ENCODE measurements at regions not wholly inside any gene's neighbourhood (a gene's known extent, or its start where the extent isn't known, plus 50 kb on each side); places are given as distances from the start of the nearest gene placed in this dataset.

DNA sequence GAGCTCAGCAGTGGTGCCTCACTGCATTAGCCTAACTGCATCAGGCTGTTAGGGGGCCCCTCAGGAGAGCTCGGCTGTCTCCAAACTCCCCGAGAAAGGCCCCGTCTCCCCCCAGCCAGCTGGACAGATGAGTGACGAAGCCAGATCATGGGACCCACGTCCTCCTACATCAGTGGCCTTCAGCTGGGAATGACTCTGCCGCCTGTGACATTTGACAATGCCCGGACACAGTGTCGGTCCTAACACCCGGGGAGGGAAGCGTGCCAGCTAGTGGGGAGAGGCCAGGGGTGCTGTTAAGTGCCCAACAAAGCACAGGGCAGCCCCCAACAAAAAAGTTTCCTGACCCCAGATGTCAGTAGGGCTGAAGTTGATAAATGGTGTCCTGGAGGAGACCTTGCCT is 375.2 kb upstream of the IRX2 start:
- H3K27ac ChIP-seq (ENCODE audit: low read depth, low read length, severe bottlenecking): no peak overlapping the region
- no peaks in the 10 kb centered on the region for H3K36me3 ChIP-seq (ENCODE audit: control insufficient read depth, insufficient read depth, low read length)
- no peak overlapping the region for H3K4me3 ChIP-seq (ENCODE audit: extremely low read depth, insufficient read depth, low read length, poor library complexity, severe bottlenecking)
- no peaks in the 10 kb centered on the region for H3K9me3 ChIP-seq (ENCODE audit: control insufficient read depth, low read length)
- H3K4me1 ChIP-seq (ENCODE audit: control insufficient read depth, insufficient read depth, low read length, poor library complexity, severe bottlenecking): peaks cover 15% of the 10 kb centered on the region
- WGBS, 2 experiments (ENCODE audit: insufficient coverage in 2 of 2): 80 to 89% methylated on average over 8 to 10 of the region's 10 CpGs

DNA sequence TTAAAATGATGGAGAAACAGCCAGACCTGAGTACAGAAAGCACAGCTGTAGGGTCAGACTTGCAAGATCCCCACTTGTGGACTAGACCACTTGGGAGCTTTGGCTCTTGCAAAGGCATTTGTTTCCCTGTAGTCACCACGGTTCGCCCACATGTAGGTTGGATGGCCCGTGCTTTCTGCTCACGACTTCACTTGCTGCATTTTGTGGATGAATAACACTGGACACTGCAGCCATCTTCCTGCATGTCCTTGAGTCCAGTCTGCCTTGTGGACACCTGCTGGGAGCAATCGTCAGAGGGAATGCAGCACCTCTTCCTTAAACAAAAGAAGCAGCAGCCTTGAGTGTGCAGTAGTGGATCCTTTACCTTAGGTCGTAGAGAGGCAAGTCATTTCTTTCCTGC is 372.9 kb upstream of the IRX2 start:
- peaks cover 15% of the 10 kb centered on the region for H3K4me1 ChIP-seq (ENCODE audit: control insufficient read depth, insufficient read depth, low read length, poor library complexity, severe bottlenecking)
- WGBS, 2 experiments (ENCODE audit: insufficient coverage in 2 of 2): 73 to 74% methylated on average over 6 of the region's 6 CpGs

DNA sequence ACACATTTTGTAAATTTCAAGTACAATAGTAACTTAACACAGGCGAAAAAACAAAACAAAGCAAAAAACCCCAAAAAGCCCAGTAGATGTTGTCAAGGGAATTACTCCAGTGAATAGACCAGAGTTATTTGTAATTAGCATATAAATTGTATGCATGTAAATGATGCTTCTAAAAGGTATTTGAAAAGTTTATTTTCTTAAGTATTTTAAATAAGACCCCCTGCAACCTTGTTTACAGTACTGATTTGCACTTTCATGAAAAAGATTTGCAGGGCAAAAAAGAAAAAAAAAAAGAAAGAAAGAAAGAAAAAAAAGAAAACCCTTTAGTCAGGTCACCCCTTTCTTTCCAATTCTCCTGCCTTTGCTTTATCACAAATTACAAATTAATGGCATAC is 372.3 kb upstream of the IRX2 start:
- H3K27ac ChIP-seq (ENCODE audit: low read depth, low read length, severe bottlenecking): no peak overlapping the region
- no peaks in the 10 kb centered on the region for H3K9me3 ChIP-seq (ENCODE audit: control insufficient read depth, low read length)
- no CpG with 5 or more reads among the region's 1 CpG for WGBS, 2 experiments (ENCODE audit: insufficient coverage in 2 of 2)
- H3K4me1 ChIP-seq (ENCODE audit: control insufficient read depth, insufficient read depth, low read length, poor library complexity, severe bottlenecking): peaks cover 15% of the 10 kb centered on the region
- H3K36me3 ChIP-seq (ENCODE audit: control insufficient read depth, insufficient read depth, low read length): no peaks in the 10 kb centered on the region
- H3K4me3 ChIP-seq (ENCODE audit: extremely low read depth, insufficient read depth, low read length, poor library complexity, severe bottlenecking): no peak overlapping the region

More for the DNA sequence above, 372.9 kb upstream of the IRX2 start:
- no peak overlapping the region for H3K4me3 ChIP-seq (ENCODE audit: extremely low read depth, insufficient read depth, low read length, poor library complexity, severe bottlenecking)
- no peak overlapping the region for H3K27ac ChIP-seq (ENCODE audit: low read depth, low read length, severe bottlenecking)
- H3K9me3 ChIP-seq (ENCODE audit: control insufficient read depth, low read length): no peaks in the 10 kb centered on the region
- H3K36me3 ChIP-seq (ENCODE audit: control insufficient read depth, insufficient read depth, low read length): no peaks in the 10 kb centered on the region

DNA sequence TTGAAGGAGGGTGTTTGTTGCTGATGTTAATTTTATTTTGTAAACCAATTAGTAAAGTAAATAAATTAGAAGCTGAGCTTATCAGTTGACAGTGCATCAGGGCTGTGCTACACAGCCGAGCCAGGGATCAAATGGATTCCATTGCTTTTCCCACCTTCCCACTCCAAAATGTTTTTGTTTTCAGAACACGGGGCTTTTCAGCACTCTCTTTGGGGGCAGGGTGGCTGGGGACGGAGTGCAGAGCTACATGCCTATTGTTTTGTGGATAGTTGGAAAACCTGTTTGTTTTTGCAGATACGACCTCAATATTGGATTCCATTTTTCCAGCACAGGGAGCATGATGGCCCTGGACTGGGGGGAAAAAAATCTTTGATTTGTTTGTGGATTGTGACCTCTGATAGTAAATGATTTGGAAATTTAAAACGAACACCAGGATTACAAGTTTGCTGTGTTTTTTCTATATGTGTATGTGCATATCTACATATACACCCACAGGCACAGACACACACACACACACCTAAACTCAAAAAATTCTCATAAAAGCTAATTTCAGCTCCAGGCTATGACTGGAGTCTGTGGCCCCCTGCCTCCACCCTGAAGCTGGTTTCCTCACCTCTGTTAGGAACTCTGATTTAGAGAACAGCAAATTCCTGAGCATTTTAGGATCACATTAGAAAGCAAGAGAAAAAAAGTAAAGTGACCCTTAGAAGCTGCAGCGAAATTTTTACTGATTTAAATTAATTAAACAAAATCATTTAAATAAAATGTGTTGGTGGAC is 371.7 kb upstream of the IRX2 start:
- WGBS, 2 experiments (ENCODE audit: insufficient coverage in 2 of 2): 0% methylated on average over 1 to 3 of the region's 6 CpGs
- H3K4me3 ChIP-seq (ENCODE audit: extremely low read depth, insufficient read depth, low read length, poor library complexity, severe bottlenecking): no peak overlapping the region
- no peaks in the 10 kb centered on the region for H3K9me3 ChIP-seq (ENCODE audit: control insufficient read depth, low read length)
- no peaks in the 10 kb centered on the region for H3K36me3 ChIP-seq (ENCODE audit: control insufficient read depth, insufficient read depth, low read length)
- peaks cover 15% of the 10 kb centered on the region for H3K4me1 ChIP-seq (ENCODE audit: control insufficient read depth, insufficient read depth, low read length, poor library complexity, severe bottlenecking)
- H3K27ac ChIP-seq (ENCODE audit: low read depth, low read length, severe bottlenecking): no peak overlapping the region

DNA sequence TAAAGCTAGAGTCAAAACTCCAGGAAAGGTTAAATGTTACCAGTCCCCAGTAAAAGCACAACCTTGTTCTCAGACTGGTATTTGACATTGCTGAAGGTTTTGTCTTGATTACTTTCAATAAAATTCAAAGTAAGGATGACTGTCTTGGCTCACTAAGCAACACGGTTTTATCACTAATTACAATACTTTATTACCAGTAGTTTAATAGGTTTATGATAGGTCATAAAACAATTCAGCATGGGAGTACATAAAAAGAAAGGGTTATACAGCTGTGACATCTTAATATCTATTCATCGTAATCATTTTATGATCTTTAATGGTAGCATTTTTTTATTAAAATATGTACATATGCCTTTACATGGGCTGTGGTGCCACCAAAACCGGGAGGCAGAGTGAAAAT is 370.7 kb upstream of the IRX2 start:
- Histone ChIP-seq H3K36me3 (ENCODE audit: control insufficient read depth, insufficient read depth, low read length) (no peaks in the 10 kb centered on the region), H3K27ac (ENCODE audit: low read depth, low read length, severe bottlenecking) (no peak overlapping the region), H3K9me3 (ENCODE audit: control insufficient read depth, low read length) (no peaks in the 10 kb centered on the region), H3K4me1 (ENCODE audit: control insufficient read depth, insufficient read depth, low read length, poor library complexity, severe bottlenecking) (peaks cover 15% of the 10 kb centered on the region), H3K4me3 (ENCODE audit: extremely low read depth, insufficient read depth, low read length, poor library complexity, severe bottlenecking) (no peak overlapping the region)
- no CpG with 5 or more reads among the region's 3 CpGs for WGBS, 2 experiments (ENCODE audit: insufficient coverage in 2 of 2)

DNA sequence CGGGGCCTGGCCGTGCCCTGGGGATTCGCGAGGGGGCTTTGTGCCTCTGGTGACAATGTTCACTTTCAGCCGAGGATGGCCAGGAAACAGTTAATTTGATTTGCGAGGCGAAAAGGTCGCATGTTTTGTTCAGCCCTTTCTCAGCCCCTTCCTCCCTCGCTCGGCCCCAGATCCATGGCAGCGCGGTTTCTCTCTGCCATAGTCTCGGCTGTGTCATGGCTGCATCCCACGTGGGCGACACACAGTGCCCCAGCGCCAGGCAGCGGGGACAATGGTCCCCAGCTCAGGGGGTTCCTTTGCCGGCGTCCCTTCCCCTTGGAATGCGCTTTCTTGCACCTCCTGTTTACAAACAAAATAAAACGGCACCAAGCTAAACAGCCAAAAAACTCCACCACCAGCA is 370.3 kb upstream of the IRX2 start:
- peaks cover 15% of the 10 kb centered on the region for H3K4me1 ChIP-seq (ENCODE audit: control insufficient read depth, insufficient read depth, low read length, poor library complexity, severe bottlenecking)
- H3K27ac ChIP-seq (ENCODE audit: low read depth, low read length, severe bottlenecking): no peak overlapping the region
- 17 to 23% methylated on average over 8 to 21 of the region's 21 CpGs for whole genome bisulfite sequencing, 2 experiments (ENCODE audit: insufficient coverage in 2 of 2)
- no peaks in the 10 kb centered on the region for H3K36me3 ChIP-seq (ENCODE audit: control insufficient read depth, insufficient read depth, low read length)
- no peaks in the 10 kb centered on the region for H3K9me3 ChIP-seq (ENCODE audit: control insufficient read depth, low read length)
- no peak overlapping the region for H3K4me3 ChIP-seq (ENCODE audit: extremely low read depth, insufficient read depth, low read length, poor library complexity, severe bottlenecking)

DNA sequence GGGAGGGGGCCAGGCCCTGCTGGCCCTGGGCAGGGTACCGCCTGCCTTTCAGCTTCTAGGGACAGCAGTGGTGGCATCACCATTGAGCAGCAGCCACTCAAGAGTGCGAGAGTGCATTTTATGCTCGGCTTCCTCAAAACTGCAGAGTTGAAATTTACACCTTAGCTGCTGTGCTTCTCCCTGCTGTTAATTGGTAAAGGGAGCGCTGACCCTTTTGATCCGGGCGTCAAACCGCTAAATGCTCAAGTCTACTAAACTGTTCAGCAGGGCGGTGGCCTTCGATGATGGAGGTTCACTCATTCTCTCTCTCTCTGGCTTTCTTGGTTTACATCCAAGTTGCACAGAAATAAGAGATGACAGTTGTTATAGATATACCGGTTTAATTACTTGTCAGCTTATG is 368.6 kb upstream of the IRX2 start:
- no peak overlapping the region for H3K4me3 ChIP-seq (ENCODE audit: extremely low read depth, insufficient read depth, low read length, poor library complexity, severe bottlenecking)
- no peak overlapping the region for H3K27ac ChIP-seq (ENCODE audit: low read depth, low read length, severe bottlenecking)
- H3K36me3 ChIP-seq (ENCODE audit: control insufficient read depth, insufficient read depth, low read length): no peaks in the 10 kb centered on the region
- H3K9me3 ChIP-seq (ENCODE audit: control insufficient read depth, low read length): no peaks in the 10 kb centered on the region
- WGBS, 2 experiments (ENCODE audit: insufficient coverage in 2 of 2): 83 to 90% methylated on average over 8 to 10 of the region's 10 CpGs
- H3K4me1 ChIP-seq (ENCODE audit: control insufficient read depth, insufficient read depth, low read length, poor library complexity, severe bottlenecking): peaks cover 15% of the 10 kb centered on the region

DNA sequence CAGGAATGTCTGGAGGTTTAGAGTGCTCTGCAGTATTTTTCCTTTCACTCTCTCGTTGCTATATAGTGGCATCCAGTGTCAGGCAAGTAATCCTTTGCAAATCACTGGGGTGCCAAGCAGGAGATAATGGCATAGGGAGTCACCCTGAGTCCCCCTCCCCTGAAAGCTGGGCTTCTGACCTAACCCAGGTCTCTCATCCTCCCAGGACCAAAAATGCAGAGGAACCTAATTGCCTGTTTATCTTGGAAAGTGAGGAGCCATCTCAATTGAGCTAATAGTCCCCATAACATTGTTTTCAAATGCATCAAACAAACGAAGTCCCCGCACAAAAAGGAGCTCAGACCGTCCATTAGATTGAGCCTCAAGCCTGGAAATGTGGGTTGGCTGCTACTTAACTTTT is 368.0 kb upstream of the IRX2 start:
- no peaks in the 10 kb centered on the region for H3K36me3 ChIP-seq (ENCODE audit: control insufficient read depth, insufficient read depth, low read length)
- H3K4me1 ChIP-seq (ENCODE audit: control insufficient read depth, insufficient read depth, low read length, poor library complexity, severe bottlenecking): peaks cover 15% of the 10 kb centered on the region
- 28 to 46% methylated on average over 3 to 4 of the region's 4 CpGs for WGBS, 2 experiments (ENCODE audit: insufficient coverage in 2 of 2)
- H3K9me3 ChIP-seq (ENCODE audit: control insufficient read depth, low read length): no peaks in the 10 kb centered on the region
- H3K27ac ChIP-seq (ENCODE audit: low read depth, low read length, severe bottlenecking): no peak overlapping the region
- no peak overlapping the region for H3K4me3 ChIP-seq (ENCODE audit: extremely low read depth, insufficient read depth, low read length, poor library complexity, severe bottlenecking)

DNA sequence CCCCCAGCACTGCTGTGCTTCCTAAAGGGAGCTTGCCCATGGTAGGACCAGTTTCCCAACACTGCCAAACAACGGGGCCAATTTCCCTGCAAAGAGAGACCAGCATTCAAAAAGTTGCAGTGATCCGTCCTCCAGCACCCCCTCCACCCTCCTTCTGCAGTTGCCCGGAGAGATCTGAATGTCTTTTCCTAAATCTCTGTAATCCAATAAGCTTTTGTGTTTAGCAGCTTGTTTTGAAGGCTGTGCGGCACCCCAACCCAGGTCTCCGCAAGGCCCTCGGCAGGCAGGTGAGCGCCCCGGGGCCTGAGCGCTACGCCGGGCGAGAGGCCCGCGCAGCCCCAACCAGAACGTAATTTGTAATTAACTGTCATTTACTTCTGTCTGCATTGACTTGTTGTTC is 366.9 kb upstream of the IRX2 start:
- peaks cover 11% of the 10 kb centered on the region for H3K4me1 ChIP-seq (ENCODE audit: control insufficient read depth, insufficient read depth, low read length, poor library complexity, severe bottlenecking)
- WGBS, 2 experiments (ENCODE audit: insufficient coverage in 2 of 2): 18 to 30% methylated on average over 7 of the region's 15 CpGs
- H3K36me3 ChIP-seq (ENCODE audit: control insufficient read depth, insufficient read depth, low read length): no peaks in the 10 kb centered on the region
- H3K9me3 ChIP-seq (ENCODE audit: control insufficient read depth, low read length): no peaks in the 10 kb centered on the region
- H3K4me3 ChIP-seq (ENCODE audit: extremely low read depth, insufficient read depth, low read length, poor library complexity, severe bottlenecking): no peak overlapping the region
- H3K27ac ChIP-seq (ENCODE audit: low read depth, low read length, severe bottlenecking): no peak overlapping the region

DNA sequence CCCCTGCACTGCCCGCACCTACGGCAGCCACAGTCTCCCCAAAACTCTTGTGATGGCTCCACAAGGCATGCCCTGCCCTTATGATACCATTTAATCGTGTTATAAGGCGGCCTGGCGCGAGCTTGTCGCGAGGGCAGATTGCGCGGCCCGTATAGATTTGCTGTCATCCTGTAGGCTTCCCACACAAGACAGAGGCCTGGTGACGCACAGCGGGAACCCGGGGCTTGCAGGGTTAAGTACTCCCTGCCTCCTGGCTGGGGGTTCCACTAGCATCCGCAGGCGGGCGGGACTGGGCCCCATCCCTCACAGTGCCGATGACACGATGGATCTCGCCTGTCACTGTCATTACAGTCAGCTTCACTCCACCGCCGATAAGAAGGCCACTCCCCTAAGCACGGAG is 364.9 kb upstream of the IRX2 start:
- Histone ChIP-seq H3K9me3 (ENCODE audit: control insufficient read depth, low read length) (no peaks in the 10 kb centered on the region), H3K4me3 (ENCODE audit: extremely low read depth, insufficient read depth, low read length, poor library complexity, severe bottlenecking) (no peak overlapping the region), H3K36me3 (ENCODE audit: control insufficient read depth, insufficient read depth, low read length) (no peaks in the 10 kb centered on the region), H3K27ac (ENCODE audit: low read depth, low read length, severe bottlenecking) (no peak overlapping the region), H3K4me1 (ENCODE audit: control insufficient read depth, insufficient read depth, low read length, poor library complexity, severe bottlenecking) (no peaks in the 10 kb centered on the region)
- 56 to 60% methylated on average over 20 to 22 of the region's 23 CpGs for WGBS, 2 experiments (ENCODE audit: insufficient coverage in 2 of 2)

DNA sequence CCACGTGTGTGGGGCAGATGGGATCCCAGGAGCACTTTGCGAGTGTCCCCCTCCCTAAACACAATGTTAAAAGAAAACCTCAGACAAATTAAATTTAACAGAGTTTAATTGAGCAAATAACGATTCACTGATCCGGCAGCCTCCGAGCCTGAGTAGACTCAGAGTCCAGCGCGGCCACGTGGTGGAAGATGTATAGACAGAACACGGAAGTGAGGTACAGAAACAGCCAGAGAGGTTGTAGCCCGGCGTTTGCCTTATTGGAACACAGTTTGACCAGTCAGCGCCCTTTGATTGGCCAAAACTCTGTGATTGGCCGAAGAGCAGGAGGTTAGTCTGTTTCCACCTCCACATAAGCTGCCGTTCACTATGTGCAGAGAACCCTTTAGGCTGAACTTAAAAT is 363.0 kb upstream of the IRX2 start:
- 94 to 95% methylated on average over 12 to 13 of the region's 14 CpGs for WGBS, 2 experiments (ENCODE audit: insufficient coverage in 2 of 2)
- H3K9me3 ChIP-seq (ENCODE audit: control insufficient read depth, low read length): no peaks in the 10 kb centered on the region
- no peak overlapping the region for H3K27ac ChIP-seq (ENCODE audit: low read depth, low read length, severe bottlenecking)
- H3K4me3 ChIP-seq (ENCODE audit: extremely low read depth, insufficient read depth, low read length, poor library complexity, severe bottlenecking): no peak overlapping the region
- no peaks in the 10 kb centered on the region for H3K36me3 ChIP-seq (ENCODE audit: control insufficient read depth, insufficient read depth, low read length)
- no peaks in the 10 kb centered on the region for H3K4me1 ChIP-seq (ENCODE audit: control insufficient read depth, insufficient read depth, low read length, poor library complexity, severe bottlenecking)

Data from mesodermal cell (in vitro differentiated cells).